Activated naive CD4-positive, alpha-beta T cell treated with anti-CD3 and anti-CD28 coated beads for 36 hours (primary cell): ENCODE measurements at regions not wholly inside any gene's neighbourhood (a gene's known extent, or its start where the extent isn't known, plus 50 kb on each side); places are given as distances from the start of the nearest gene placed in this dataset.

Experiments
- CTCF ChIA-PET: fragments of 350-600 bp; sonication (Branson Sonifier 250); formaldehyde crosslinking; loops from one replicate; lab custom pipeline; 2021; ENCODE audit warnings: antibody characterized with exemption; lab: Charles Lee
- DNase-seq: peaks from one replicate; pipeline ENCODE4 v3.0.0-alpha.2; 2020
- H3K27ac Mint-ChIP-seq: one replicate; pipeline ENCODE4 v1.8.0; 2021; ENCODE audit warnings: mild to moderate bottlenecking, mixed read lengths
- H3K27me3 Mint-ChIP-seq: one replicate; pipeline ENCODE4 v1.8.0; 2021; ENCODE audit warnings: low read depth, mixed read lengths
- H3K36me3 Mint-ChIP-seq: one replicate; pipeline ENCODE4 v1.8.0; 2021; ENCODE audit warnings: low read depth, mixed read lengths
- H3K4me1 Mint-ChIP-seq: one replicate; pipeline ENCODE4 v1.8.0; 2021; ENCODE audit warnings: low read depth, mixed read lengths
- H3K4me3 Mint-ChIP-seq: one replicate; pipeline ENCODE4 v1.8.0; 2021; ENCODE audit warnings: mild to moderate bottlenecking, moderate library complexity, mixed read lengths
- H3K9me3 Mint-ChIP-seq: one replicate; pipeline ENCODE4 v1.8.0; 2021; ENCODE audit warnings: mixed read lengths
- intact Hi-C: fragments of 100-400 bp; cut with micrococcal nuclease; formaldehyde crosslinking; loops from one replicate; pipeline ENCODE4 v1.15.1; 2023

DNA sequence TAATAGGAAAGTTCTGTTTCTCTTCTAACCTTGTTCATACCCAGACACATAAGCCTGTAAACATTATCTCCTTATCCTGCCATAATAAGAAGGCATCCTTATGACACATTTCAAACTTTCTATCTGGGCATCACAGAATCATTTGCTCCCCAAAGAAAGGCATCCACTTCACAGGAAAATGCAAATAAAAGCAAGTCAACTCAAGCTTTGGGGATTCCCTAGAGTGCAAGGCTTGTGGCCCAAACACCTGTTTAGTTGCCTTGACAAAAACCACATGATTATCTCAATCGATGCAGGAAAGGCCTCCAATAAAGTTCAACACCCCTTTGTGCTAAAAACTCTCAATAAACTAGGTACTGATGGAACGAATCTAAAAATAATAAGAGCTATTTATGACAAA is 195.7 kb upstream of the GALNT5 start:
- peaks cover 3% of the 10 kb centered on the region for H3K27me3 Mint-ChIP-seq
- no peaks in the 10 kb centered on the region for H3K4me1 Mint-ChIP-seq
- CTCF ChIA-PET, result interaction anchor here (0.6 kb wide), 1 partner anchor 52 kb away, joined by 3 read pairs; no protein-coding TSS in a partner anchor
- intact Hi-C loops, result no loop called here
- no peak overlapping the region for H3K27ac Mint-ChIP-seq
- no peak for DNase-seq
- no peaks in the 10 kb centered on the region for H3K36me3 Mint-ChIP-seq
- H3K9me3 Mint-ChIP-seq, result no peaks in the 10 kb centered on the region
- no peak overlapping the region for H3K4me3 Mint-ChIP-seq

DNA sequence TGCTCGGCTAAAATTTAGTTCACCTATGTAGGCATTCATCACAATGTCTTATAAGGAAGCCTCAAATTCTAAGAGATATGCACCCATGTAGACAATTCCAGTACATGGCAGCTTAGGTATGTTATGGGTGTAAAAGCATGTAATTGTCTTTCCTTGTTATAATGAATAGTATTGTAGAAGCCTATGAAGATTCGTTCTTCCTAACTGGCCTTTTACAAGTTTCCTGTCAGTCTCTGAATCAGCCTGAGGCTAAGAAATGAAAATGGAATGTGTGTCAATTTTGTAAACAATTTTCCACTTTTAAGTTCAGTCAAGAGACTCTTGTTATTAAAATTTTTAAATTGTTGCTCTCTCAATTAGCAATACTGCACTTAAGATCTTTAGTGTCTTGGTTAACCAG is 189.9 kb upstream of the GALNT5 start:
- intact Hi-C loops, result no loop called here
- Mint-ChIP-seq H3K4me3 (no peak overlapping the region), H3K36me3 (no peaks in the 10 kb centered on the region), H3K9me3 (no peaks in the 10 kb centered on the region), H3K4me1 (no peaks in the 10 kb centered on the region), H3K27ac (no peak overlapping the region), H3K27me3 (peaks cover 4% of the 10 kb centered on the region)
- DNase-seq, result no peak
- CTCF ChIA-PET, result no interaction called here

DNA sequence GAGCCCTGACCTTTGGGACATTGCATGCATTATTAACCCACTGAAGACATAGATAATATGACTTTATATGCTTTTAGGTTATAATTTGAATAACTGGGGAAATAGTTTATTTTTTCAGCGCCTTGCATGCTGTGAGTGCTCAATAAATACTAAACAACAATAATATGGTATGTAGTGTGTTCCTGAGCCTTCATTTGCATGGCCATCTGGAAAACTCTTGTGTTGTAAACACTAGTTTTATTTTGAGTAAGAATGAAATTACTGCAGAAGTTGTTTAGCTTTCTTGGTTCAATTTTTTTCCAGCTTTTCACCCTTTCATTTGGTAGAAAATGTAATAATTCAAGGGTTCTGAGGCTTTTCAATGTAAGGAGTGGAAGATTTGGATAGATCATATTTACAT is 189.3 kb upstream of the GALNT5 start:
- Mint-ChIP-seq H3K27ac (no peak overlapping the region), H3K4me3 (no peak overlapping the region), H3K27me3 (peaks cover 4% of the 10 kb centered on the region), H3K4me1 (no peaks in the 10 kb centered on the region), H3K36me3 (no peaks in the 10 kb centered on the region), H3K9me3 (no peaks in the 10 kb centered on the region)
- no peak for DNase-seq
- CTCF ChIA-PET, result no interaction called here
- intact Hi-C loops, result no loop called here

DNA sequence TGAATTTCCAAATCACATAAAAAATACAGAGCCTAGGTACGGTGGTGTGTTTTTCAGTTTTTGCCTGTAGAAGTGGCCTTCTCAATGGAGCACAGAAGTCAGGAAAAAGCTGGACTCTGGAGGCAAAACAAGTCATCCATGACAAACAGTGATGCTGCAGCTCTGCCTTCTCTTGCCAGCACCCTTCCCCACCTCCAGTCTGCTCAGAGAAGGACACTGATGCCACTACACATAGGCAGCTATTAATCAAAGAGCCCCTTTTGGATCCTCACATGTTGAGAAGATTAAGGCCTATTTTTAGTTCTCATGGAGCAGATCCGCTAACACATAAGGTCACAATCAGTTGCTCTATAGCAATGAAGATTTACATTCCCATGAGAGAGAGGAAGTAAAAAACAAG is 181.6 kb upstream of the GALNT5 start:
- H3K36me3 Mint-ChIP-seq, result no peaks in the 10 kb centered on the region
- CTCF ChIA-PET, result no interaction called here
- H3K27ac Mint-ChIP-seq, result no peak overlapping the region

DNA sequence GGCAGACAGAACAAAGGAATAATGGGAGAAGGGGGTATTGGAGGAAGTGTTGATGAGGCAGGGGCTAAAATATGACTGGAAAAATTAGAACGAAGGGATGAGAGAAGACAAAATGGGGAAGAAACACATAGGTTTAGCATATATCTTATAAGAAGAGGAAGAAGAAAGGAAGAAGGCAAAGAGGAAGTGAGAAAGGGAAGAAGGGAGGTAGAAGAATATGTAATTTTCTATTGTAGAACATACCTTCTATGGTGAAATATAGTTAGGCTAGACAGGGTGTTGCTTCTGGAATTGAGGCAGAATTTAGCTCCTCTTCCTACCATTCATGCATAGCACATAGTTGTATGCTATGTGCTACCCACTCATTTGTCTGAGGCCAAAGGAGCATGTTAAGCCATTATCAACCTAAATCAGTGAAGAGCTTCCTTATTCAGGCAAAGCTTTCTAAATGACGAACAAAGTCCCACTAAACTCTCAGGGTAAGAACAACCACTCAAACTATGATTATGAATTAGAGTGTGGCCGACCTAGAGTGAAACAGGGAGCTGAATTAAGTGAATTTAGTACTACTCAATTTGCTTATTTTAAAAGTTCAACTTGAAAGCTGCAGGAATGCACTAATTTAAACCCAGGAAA is 180.9 kb upstream of the GALNT5 start:
- no peaks in the 10 kb centered on the region for H3K27me3 Mint-ChIP-seq
- intact Hi-C loops, result no loop called here
- CTCF ChIA-PET, result no interaction called here
- H3K9me3 Mint-ChIP-seq, result no peaks in the 10 kb centered on the region
- H3K36me3 Mint-ChIP-seq, result no peaks in the 10 kb centered on the region
- DNase-seq, result no peak
- no peaks in the 10 kb centered on the region for H3K4me1 Mint-ChIP-seq
- no peak overlapping the region for H3K27ac Mint-ChIP-seq
- H3K4me3 Mint-ChIP-seq, result no peak overlapping the region

More for the DNA sequence above, 181.6 kb upstream of the GALNT5 start:
- no peaks in the 10 kb centered on the region for H3K9me3 Mint-ChIP-seq
- intact Hi-C loops, result no loop called here
- H3K4me3 Mint-ChIP-seq, result no peak overlapping the region
- no peaks in the 10 kb centered on the region for H3K27me3 Mint-ChIP-seq
- no peaks in the 10 kb centered on the region for H3K4me1 Mint-ChIP-seq
- DNase-seq, result no peak

DNA sequence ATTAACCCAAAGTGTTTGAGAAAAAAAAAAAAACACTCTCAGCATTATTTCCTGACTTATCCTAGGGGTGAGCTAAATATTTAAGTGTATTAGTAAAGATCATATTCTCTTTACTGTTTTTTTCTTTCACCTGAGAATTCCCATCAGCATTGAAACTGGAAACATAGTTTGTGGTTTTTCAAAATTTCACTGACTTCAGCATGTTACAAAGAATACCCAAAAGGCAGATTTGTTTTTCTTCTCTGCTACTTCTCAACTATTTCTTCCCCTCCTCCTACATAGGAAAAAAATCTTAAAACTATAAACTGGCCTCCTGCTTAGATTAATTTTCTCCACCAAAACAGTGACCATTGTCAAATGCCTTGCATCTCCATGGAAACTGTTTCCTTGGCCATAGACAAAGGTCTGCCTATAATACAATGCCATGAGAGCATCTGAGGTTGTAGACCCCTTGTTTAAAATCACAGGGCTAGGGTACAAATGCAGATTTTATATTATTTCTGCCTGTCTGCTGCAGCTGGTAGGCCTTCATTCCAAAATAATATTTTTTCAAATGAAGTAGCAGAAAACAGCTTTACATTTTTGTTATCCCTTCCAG is 179.7 kb upstream of the GALNT5 start:
- CTCF ChIA-PET, result no interaction called here
- no peaks in the 10 kb centered on the region for H3K4me1 Mint-ChIP-seq
- no peak overlapping the region for H3K27ac Mint-ChIP-seq
- H3K36me3 Mint-ChIP-seq, result no peaks in the 10 kb centered on the region
- H3K27me3 Mint-ChIP-seq, result no peaks in the 10 kb centered on the region
- DNase-seq, result no peak
- H3K9me3 Mint-ChIP-seq, result no peaks in the 10 kb centered on the region
- intact Hi-C loops, result no loop called here
- H3K4me3 Mint-ChIP-seq, result no peak overlapping the region

DNA sequence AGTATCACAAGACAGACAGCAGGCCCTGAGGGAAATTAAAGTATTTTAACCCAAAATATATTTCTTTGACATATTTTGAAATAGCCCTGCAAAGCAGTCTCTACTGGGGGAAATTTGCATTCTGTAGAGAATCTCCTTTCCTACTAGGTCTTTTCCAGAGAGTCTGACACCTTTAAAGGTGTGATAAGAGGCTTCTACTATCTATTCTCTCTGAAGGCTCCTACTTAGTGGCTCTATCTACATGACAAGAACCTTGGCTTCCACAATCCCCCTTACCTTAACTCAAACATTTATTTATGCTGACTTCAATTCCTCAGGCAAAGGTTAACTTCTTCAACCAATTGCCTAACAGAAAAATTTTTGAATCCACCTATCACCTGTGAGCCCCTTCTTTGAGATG is 174.6 kb upstream of the GALNT5 start:
- CTCF ChIA-PET, result interaction anchor here (0.6 kb wide), 1 partner anchor 1237 kb away, joined by 4 read pairs; no protein-coding TSS in a partner anchor
- DNase-seq, result no peak
- Mint-ChIP-seq H3K9me3 (no peaks in the 10 kb centered on the region), H3K4me1 (no peaks in the 10 kb centered on the region), H3K36me3 (no peaks in the 10 kb centered on the region), H3K27me3 (no peaks in the 10 kb centered on the region), H3K27ac (no peak overlapping the region), H3K4me3 (no peak overlapping the region)
- intact Hi-C loops, result no loop called here

DNA sequence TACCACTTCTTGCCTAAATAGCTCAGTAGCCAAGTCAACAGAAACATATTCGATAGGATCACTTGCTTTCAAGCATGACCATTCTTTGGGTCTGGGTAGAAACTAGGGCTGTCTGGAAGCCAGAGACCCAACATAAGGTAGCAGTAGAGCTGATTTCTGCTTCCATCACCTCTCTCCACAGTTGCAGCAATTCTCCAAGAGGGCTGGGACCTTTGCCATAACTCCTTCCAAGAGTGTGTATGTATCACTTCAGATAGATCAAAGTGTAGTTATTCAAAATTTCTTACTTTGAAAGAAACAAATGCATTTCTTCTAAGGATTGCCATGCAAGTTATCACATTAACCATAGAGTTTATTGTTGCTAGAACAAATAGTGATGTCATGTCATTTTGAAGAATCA is 172.0 kb upstream of the GALNT5 start:
- H3K36me3 Mint-ChIP-seq, result no peaks in the 10 kb centered on the region
- intact Hi-C loops, result no loop called here
- H3K9me3 Mint-ChIP-seq, result no peaks in the 10 kb centered on the region
- no peak for DNase-seq
- CTCF ChIA-PET, result no interaction called here
- H3K27me3 Mint-ChIP-seq, result no peaks in the 10 kb centered on the region
- H3K4me1 Mint-ChIP-seq, result no peaks in the 10 kb centered on the region
- H3K27ac Mint-ChIP-seq, result no peak overlapping the region
- H3K4me3 Mint-ChIP-seq, result no peak overlapping the region

DNA sequence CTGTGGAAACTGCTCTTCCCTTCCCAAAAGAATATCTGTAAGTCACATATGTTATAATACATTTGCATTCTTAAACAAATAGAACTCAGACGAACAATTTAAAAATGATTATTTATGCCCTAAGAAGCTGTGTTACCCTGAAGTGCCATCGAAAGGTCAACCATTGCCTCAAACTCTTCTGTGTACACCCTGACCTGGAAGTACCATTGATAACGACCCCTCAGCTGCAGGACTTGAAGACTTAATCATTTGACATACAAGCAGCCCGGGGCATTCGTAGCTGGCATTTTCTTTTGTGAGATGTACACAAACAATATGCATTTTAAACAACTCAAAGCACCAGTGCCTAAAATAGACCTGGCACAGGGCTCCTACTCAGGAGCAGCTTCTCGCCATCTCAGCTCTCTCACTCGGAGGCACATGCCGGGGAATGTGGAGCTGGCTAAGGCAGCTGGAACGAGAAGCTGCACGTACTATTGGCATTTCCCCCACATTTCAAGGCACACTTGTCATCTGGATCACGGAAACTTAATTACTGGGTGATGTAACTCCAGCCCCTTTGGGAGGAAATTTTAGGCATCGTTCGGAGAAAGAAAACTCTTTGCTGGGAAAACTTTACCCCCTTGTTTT is 170.0 kb upstream of the GALNT5 start:
- CTCF ChIA-PET, result interaction anchor here (1.4 kb wide), 1 partner anchor 20 kb away, joined by 3 read pairs; no protein-coding TSS in a partner anchor
- Mint-ChIP-seq H3K9me3 (no peaks in the 10 kb centered on the region), H3K27ac (no peak overlapping the region), H3K4me3 (no peak overlapping the region), H3K36me3 (no peaks in the 10 kb centered on the region), H3K4me1 (no peaks in the 10 kb centered on the region), H3K27me3 (no peaks in the 10 kb centered on the region)
- no peak for DNase-seq
- intact Hi-C loops, result no loop called here

DNA sequence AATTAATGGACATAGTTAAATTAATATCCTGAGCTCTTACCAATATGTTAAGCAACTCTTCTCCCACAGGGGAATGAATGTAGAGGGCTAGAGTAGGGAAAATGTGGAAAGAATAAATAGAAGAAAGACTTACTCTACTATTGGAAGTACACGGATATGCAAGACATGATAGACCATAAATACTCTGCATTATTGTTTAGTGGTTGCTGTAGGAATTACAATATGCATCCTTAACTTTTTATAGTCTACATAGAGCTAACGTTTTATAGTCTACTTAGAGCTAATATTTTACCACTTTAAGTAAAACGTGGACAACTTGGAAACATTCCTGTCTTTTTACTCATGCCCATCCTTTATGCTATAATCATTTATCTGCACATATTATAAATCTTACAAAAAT is 163.8 kb upstream of the GALNT5 start:
- DNase-seq, result no peak
- no peaks in the 10 kb centered on the region for H3K27me3 Mint-ChIP-seq
- no peak overlapping the region for H3K4me3 Mint-ChIP-seq
- no peak overlapping the region for H3K27ac Mint-ChIP-seq
- H3K9me3 Mint-ChIP-seq, result peaks cover 8% of the 10 kb centered on the region
- no peaks in the 10 kb centered on the region for H3K36me3 Mint-ChIP-seq
- CTCF ChIA-PET, result interaction anchor here (0.6 kb wide), 1 partner anchor 204 kb away, joined by 3 read pairs; no protein-coding TSS in a partner anchor
- no peaks in the 10 kb centered on the region for H3K4me1 Mint-ChIP-seq
- intact Hi-C loops, result no loop called here

DNA sequence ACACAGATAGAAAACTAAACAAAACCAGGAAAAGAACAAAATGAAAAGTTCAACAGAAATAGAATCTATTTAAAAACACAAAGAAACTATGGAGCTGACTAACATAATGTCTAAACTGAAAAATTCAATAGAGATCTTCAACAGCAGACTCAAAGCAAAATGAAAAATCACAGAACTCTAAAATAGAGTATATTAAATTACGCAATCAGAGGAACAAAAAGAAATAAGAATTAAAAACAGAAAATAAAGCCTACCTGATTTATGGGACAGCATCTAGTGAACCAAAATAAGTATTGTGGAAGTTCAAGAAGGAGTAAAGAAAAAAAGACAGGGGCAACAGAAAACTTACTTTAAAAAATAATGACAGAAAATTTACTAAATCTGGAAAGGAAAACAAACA is 152.1 kb upstream of the GALNT5 start:
- CTCF ChIA-PET, result no interaction called here
- peaks cover 9% of the 10 kb centered on the region for H3K9me3 Mint-ChIP-seq
- no peak for DNase-seq
- no peak overlapping the region for H3K4me3 Mint-ChIP-seq
- H3K4me1 Mint-ChIP-seq, result no peaks in the 10 kb centered on the region
- H3K27me3 Mint-ChIP-seq, result peaks cover 4% of the 10 kb centered on the region
- intact Hi-C loops, result no loop called here
- H3K36me3 Mint-ChIP-seq, result no peaks in the 10 kb centered on the region
- H3K27ac Mint-ChIP-seq, result no peak overlapping the region

DNA sequence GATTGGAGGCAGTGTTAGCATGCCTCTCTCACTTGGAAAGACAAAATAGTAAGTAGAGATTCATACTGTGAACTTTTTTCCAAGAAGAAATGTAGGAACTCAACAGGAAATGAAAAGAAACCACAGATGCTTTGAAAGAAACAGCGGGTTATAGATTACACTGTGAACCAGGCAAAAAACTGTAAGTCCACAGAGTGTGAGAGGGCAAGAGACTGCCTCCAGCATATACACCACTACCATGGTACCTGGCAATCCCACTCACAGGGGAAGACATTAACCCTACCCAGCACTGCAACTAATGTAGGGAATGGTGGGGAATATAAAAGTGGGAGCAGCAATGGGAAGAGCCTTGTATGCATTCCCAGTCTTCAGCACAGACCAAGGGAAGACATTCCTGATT is 150.6 kb upstream of the GALNT5 start:
- H3K27me3 Mint-ChIP-seq, result peaks cover 4% of the 10 kb centered on the region

DNA sequence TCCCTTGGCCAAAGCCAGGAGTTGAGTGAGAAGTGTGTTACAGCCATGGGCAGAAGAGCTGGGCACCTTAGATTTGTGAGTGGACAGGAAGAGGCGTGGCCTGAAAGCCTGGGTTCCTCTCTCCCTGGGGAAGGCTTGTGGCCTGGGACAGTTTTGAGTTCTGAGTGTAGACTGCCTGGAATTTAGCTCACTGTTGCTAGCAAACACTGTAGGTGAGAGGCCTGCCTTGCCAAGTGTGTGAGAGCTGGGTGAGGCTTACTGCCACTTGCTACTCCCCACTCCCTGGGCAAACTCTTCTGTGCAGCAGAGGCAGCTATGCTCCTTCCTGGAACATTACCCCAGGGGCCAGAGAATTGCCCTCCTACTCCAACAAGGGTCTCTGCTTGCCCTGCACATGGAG is 150.0 kb upstream of the GALNT5 start:
- intact Hi-C loops, result no loop called here

More for the DNA sequence above, 150.6 kb upstream of the GALNT5 start:
- no peak overlapping the region for H3K4me3 Mint-ChIP-seq
- H3K9me3 Mint-ChIP-seq, result peaks cover 6% of the 10 kb centered on the region
- no peaks in the 10 kb centered on the region for H3K36me3 Mint-ChIP-seq
- intact Hi-C loops, result no loop called here
- no peaks in the 10 kb centered on the region for H3K4me1 Mint-ChIP-seq
- CTCF ChIA-PET, result interaction anchor here (0.8 kb wide), 1 partner anchor 19 kb away, joined by 3 read pairs; no protein-coding TSS in a partner anchor
- no peak for DNase-seq
- no peak overlapping the region for H3K27ac Mint-ChIP-seq

More for the DNA sequence above, 150.0 kb upstream of the GALNT5 start:
- Mint-ChIP-seq H3K4me3 (no peak overlapping the region), H3K4me1 (no peaks in the 10 kb centered on the region), H3K27me3 (peaks cover 4% of the 10 kb centered on the region), H3K27ac (no peak overlapping the region), H3K9me3 (peaks cover 6% of the 10 kb centered on the region), H3K36me3 (no peaks in the 10 kb centered on the region)
- no peak for DNase-seq
- CTCF ChIA-PET, result interaction anchor here (0.8 kb wide), 1 partner anchor 20 kb away, joined by 3 read pairs; no protein-coding TSS in a partner anchor
